HL-60 (cell line): ENCODE measurements at regions not wholly inside any gene's neighbourhood (a gene's known extent, or its start where the extent isn't known, plus 50 kb on each side); places are given as distances from the start of the nearest gene placed in this dataset.

Experiments used
- DNase-seq, 2 experiments: peaks; one replicate each; pipeline ENCODE4 v3.0.0-alpha.2; 2010 to 2020; ENCODE audit warnings: low read depth in 1 of 2, low spot score in 1 of 2
- H3K27ac ChIP-seq: fragments of 250-450 bp; sonication (Bioruptor Pico); replicated peaks from 2 replicates; pipeline ENCODE4 v1.5.1; 2020; ENCODE audit warnings: mild to moderate bottlenecking, moderate library complexity
- H3K27me3 ChIP-seq: fragments of 250-450 bp; sonication (Bioruptor Pico); 2 replicates; pipeline ENCODE4 v1.5.1; 2021; ENCODE audit warnings: mild to moderate bottlenecking, moderate library complexity; ENCODE audit not compliant: insufficient read depth, poor library complexity, severe bottlenecking
- H3K4me3 ChIP-seq: replicated peaks from 2 replicates; pipeline ENCODE4 v1.5.1; 2011; ENCODE audit warnings: mild to moderate bottlenecking, control low read depth, low read length; ENCODE audit not compliant: insufficient read depth
- GABPA ChIP-seq: IDR thresholded peaks from 2 replicates; pipeline ENCODE4 v1.6.1; 2012; ENCODE audit warnings: low read depth
- POLR2AphosphoS5 ChIP-seq: IDR thresholded peaks from 2 replicates; pipeline ENCODE4 v1.6.1; 2012; ENCODE audit warnings: low read depth
- SPI1 ChIP-seq: IDR thresholded peaks from 2 replicates; pipeline ENCODE4 v1.6.1; 2012; ENCODE audit warnings: low read depth, mild to moderate bottlenecking, borderline replicate concordance
- TF ChIP-seq, protein P1 (sequence below): IDR thresholded peaks from 2 replicates; pipeline ENCODE4 v1.6.1; 2012; ENCODE audit warnings: low read depth; ENCODE audit not compliant: insufficient replicate concordance
- TF ChIP-seq, protein P2 (sequence below): IDR thresholded peaks from one replicate; pipeline ENCODE4 v1.5.1; 2011; ENCODE audit warnings: low read length, control low read depth, inconsistent platforms; ENCODE audit not compliant: insufficient read depth

DNA sequence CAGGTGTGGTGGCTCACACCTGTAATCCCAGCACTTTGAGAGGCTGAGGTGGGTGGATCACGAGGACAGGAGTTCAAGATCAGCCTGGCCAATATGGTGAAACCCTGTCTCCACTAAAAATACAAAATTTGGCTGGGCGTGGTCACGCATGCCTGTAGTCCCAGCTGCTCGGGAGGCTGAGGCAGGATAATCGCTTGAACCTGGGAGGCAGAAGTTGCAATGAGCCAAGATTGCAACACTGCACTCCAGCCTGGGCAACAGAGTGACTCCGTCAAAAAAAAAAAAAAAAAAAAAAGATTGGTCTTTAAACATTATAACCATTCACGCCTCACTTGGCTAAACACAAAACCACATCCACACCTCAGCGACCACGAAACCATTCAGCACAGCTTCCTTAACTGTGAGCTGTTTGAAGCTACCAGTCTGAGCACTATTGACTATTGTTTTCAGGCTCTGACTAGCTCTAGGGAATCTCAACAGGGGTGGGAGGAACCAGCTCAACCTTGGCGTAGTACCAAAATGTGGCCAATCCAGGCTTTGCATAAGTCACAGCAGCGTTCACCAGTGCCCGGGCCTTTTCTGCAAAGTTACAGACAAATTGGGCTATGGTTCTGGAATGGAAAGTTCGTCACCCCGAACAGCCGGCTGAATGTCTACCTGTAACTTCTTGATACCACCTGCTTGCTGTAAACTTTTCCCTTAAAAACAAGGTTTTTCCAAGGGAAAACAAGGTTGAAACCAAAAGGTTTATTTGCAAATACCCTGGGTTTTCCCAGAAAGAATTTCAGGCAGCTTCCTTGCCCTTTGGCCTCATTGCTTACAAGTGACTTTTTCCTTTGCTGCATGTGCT is 73.6 kb upstream of the DHX15 start:
- H3K27ac ChIP-seq, result no peak overlapping the region
- no peak overlapping the region for H3K4me3 ChIP-seq
- DNase-seq, result peak; percentile 41 to 65
- H3K27me3 ChIP-seq, result no peaks in the 10 kb centered on the region
- TF ChIP-seq SPI1 (no peak), GABPA (no peak), POLR2AphosphoS5 (no peak)
- TF ChIP-seq, protein P1, sequence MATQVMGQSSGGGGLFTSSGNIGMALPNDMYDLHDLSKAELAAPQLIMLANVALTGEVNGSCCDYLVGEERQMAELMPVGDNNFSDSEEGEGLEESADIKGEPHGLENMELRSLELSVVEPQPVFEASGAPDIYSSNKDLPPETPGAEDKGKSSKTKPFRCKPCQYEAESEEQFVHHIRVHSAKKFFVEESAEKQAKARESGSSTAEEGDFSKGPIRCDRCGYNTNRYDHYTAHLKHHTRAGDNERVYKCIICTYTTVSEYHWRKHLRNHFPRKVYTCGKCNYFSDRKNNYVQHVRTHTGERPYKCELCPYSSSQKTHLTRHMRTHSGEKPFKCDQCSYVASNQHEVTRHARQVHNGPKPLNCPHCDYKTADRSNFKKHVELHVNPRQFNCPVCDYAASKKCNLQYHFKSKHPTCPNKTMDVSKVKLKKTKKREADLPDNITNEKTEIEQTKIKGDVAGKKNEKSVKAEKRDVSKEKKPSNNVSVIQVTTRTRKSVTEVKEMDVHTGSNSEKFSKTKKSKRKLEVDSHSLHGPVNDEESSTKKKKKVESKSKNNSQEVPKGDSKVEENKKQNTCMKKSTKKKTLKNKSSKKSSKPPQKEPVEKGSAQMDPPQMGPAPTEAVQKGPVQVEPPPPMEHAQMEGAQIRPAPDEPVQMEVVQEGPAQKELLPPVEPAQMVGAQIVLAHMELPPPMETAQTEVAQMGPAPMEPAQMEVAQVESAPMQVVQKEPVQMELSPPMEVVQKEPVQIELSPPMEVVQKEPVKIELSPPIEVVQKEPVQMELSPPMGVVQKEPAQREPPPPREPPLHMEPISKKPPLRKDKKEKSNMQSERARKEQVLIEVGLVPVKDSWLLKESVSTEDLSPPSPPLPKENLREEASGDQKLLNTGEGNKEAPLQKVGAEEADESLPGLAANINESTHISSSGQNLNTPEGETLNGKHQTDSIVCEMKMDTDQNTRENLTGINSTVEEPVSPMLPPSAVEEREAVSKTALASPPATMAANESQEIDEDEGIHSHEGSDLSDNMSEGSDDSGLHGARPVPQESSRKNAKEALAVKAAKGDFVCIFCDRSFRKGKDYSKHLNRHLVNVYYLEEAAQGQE, result no peak
- TF ChIP-seq, protein P2, sequence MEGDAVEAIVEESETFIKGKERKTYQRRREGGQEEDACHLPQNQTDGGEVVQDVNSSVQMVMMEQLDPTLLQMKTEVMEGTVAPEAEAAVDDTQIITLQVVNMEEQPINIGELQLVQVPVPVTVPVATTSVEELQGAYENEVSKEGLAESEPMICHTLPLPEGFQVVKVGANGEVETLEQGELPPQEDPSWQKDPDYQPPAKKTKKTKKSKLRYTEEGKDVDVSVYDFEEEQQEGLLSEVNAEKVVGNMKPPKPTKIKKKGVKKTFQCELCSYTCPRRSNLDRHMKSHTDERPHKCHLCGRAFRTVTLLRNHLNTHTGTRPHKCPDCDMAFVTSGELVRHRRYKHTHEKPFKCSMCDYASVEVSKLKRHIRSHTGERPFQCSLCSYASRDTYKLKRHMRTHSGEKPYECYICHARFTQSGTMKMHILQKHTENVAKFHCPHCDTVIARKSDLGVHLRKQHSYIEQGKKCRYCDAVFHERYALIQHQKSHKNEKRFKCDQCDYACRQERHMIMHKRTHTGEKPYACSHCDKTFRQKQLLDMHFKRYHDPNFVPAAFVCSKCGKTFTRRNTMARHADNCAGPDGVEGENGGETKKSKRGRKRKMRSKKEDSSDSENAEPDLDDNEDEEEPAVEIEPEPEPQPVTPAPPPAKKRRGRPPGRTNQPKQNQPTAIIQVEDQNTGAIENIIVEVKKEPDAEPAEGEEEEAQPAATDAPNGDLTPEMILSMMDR, result no peak

DNA sequence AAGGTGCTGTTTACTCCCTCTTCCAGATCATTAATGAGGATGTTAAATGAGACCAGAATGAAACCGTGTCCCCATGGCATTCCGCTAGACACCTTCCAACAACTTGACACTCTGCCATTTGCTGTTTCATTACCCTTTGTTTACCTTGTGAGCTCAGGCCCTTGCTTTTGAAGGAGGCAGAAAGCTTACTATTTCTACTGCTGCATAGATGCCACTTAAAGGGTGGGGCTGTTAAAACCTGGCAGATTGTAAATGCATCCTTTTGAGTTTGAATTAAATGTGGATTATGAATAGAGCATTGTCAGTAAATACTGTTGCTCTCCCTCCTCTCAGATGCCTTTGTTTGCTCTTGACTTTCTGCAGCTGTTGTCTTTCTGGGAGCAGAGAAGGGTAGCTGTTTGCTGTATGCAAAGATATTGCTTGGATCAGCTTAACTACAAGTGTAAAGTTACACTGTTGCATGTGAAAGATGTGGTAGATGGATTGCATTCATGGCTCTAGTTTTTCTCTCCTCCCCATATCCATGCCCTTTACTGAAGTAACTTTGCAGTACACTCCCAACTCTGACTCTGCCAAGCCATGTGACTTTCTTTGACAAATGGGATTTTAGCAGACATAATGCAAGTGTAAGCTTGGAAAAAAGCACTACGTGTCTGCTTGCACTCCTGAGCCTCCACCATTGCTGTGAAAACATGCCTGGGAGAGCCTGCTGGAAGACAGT is 75.0 kb upstream of the DHX15 start:
- TF ChIP-seq, protein P1, result no peak
- no peak for TF ChIP-seq GABPA
- TF ChIP-seq, protein P2, result no peak
- Histone ChIP-seq H3K27me3 (no peaks in the 10 kb centered on the region), H3K27ac (no peak overlapping the region), H3K4me3 (no peak overlapping the region)
- DNase-seq, result no peak

DNA sequence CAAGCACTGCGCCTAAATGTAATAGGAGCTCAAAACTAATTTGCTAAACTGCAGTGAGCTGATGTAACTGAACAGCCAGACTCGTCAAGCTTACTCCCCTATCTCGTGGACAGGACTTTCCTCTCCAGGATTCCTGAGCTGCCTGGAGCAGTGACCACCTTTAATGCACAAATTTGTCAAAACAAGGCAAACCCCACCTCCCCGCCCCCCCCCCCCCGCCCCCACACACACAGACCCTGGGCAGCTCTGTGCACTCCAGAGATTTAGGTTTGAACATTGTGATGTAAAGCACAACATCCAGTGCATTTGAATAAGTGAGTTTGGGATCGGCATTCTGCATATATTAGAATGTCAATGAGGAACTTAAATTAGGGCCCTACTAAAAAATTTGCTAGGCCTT is 77.7 kb upstream of the DHX15 start:
- no peak overlapping the region for H3K27ac ChIP-seq
- TF ChIP-seq SPI1 (no peak), POLR2AphosphoS5 (no peak), GABPA (no peak)
- TF ChIP-seq, protein P1, result no peak
- TF ChIP-seq, protein P2, result no peak
- no peak overlapping the region for H3K4me3 ChIP-seq
- DNase-seq, result no peak
- no peaks in the 10 kb centered on the region for H3K27me3 ChIP-seq
